NT2/D1 (cell line): ENCODE measurements at regions not wholly inside any gene's neighbourhood (a gene's known extent, or its start where the extent isn't known, plus 50 kb on each side); places are given as distances from the start of the nearest gene placed in this dataset.

Source experiments
- SUZ12 ChIP-seq: IDR thresholded peaks from 2 replicates; pipeline ENCODE4 v1.6.1; 2011; ENCODE audit not compliant: insufficient read length, insufficient read depth; ENCODE audit errors: extremely low read depth
- YY1 ChIP-seq: IDR thresholded peaks from 2 replicates; pipeline ENCODE4 v1.6.1; 2011; ENCODE audit not compliant: insufficient read length, insufficient read depth
- ZNF274 ChIP-seq: IDR thresholded peaks from 2 replicates; pipeline ENCODE4 v1.6.1; 2011; ENCODE audit warnings: mild to moderate bottlenecking, low read depth, low read length

DNA sequence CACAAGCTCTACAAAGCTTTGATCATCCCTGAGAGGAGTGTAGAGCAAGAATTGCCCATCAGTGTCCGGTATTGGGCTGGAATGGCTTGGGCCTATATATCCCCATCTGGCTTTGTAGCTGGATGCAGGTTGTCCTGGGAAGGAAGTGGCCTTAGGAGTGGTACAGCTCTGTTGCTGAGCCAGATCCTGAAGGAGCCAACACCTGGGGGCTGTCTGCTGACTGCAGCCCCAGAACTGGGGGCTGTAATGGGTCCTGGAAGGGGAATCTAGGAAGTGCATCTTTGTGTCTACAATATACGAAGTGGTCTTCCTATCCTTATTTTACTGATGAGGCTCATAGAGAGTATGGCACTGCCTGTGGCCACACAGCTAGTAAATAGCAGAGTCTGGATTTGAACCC lies 145.9 kb downstream of the CDC5L start:
- TF ChIP-seq ZNF274 (no peak), YY1 (no peak), SUZ12 (no peak)
